C4-2B (cell line): ENCODE measurements at regions not wholly inside any gene's neighbourhood (a gene's known extent, or its start where the extent isn't known, plus 50 kb on each side); places are given as distances from the start of the nearest gene placed in this dataset.

Experiments
- H3K27ac ChIP-seq: fragments of 450-650 bp; 2 replicates; pipeline ENCODE4 v1.5.1; 2017
- CTCF ChIP-seq: fragments of 450-650 bp; conservative IDR thresholded peaks from 2 replicates; pipeline ENCODE4 v1.5.1; 2017; ENCODE audit warnings: mild to moderate bottlenecking
- ZFX ChIP-seq: fragments of 450-650 bp; IDR thresholded peaks from 2 replicates; pipeline ENCODE4 v1.6.1; 2017

- TF ChIP-seq CTCF = no peak
- TF ChIP-seq ZFX = no peak
- no peak overlapping the region for H3K27ac ChIP-seq
Observed at GRCh38 chr10:121099181-121099580, 248.0 kb downstream of the WDR11 start.

GRCh38 chr10:121099592-121099991 is 248.4 kb downstream of the WDR11 start:
- TF ChIP-seq ZFX = no peak
- no peak for TF ChIP-seq CTCF
- no peak overlapping the region for H3K27ac ChIP-seq

DNA sequence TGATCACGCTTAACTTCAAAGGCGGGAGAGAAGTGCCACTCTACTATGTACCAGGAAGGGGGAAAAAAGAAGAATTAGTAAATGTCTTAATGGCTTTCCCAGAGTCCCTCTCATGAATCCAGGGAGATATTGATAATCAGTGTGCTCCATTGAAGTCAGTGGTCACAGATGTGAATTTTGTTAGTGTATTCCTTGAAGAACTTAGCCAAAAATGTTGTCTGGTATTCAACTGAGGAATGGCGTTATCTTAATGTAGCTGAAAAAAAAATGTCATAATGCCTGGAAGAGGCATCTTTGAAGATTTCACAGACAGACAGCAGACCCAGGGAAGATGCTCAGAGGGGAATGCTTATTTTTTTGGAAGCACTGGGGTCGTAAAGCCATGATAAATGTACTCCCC is 250.4 kb downstream of the WDR11 start:
- TF ChIP-seq CTCF = no peak
- TF ChIP-seq ZFX = no peak
- H3K27ac ChIP-seq = no peak overlapping the region

DNA sequence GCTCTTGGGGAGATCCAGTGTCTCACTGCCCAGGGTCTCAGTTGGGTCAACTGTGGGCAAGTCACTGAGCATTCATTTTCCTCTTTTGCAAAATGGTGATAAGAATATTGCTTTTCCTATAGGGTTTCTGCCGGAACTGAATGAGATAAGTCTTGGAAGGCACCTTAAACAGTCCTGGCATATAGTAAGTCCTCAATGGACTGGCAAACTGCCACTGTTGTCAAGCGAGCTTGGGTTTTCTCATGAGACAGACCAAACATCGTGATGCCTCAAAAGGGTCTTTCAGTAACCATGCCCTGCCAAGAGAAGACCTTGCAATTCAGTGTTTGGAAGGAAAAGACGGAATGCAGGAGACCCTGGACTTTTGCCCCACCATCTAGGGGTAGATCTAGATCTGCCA is 251.5 kb downstream of the WDR11 start:
- H3K27ac ChIP-seq = no peak overlapping the region
- TF ChIP-seq CTCF (no peak), ZFX (no peak)

GRCh38 chr10:121104476-121105111 is 253.4 kb downstream of the WDR11 start:
- TF ChIP-seq CTCF = no peak
- no peak for TF ChIP-seq ZFX
- no peak overlapping the region for H3K27ac ChIP-seq

DNA sequence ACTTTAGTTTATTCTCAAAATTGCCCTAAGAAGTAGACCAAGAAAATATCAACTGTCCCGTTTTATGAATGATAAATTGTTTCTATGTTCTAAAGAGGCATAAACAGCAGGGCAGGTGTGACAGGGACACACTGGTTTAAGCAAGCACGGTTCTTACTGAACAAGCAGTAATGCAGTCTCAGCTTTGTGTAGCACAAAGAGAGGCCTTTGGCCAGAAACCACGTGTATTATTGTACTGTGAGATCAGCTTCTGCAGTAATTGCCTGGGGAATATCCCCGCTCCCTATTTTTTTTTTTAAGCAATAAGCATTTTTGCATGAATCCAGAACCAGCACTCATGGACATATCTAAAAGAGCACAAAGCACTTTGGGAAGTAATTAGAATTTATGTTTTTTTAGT is 255.4 kb downstream of the WDR11 start:
- no peak overlapping the region for H3K27ac ChIP-seq
- TF ChIP-seq CTCF (no peak), ZFX (no peak)

DNA sequence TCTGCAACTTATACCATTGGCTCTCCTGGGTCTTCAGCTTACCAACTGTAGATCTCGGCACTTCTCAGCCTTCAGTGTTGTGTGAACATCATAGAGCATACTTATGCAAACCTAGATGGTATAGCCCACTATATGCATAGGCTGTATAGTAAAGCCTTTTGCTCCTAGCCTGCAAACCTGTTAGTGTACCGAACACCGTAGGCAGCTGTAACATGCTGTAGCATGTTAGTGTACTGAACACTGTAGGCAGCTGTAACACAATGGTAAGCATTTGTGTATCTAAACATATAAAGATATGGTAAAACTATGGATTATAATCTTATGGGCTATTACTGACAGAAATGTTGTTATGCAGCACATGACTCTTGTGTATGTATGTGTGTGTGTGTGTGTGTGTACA is 256.9 kb downstream of the WDR11 start:
- no peak for TF ChIP-seq ZFX

DNA sequence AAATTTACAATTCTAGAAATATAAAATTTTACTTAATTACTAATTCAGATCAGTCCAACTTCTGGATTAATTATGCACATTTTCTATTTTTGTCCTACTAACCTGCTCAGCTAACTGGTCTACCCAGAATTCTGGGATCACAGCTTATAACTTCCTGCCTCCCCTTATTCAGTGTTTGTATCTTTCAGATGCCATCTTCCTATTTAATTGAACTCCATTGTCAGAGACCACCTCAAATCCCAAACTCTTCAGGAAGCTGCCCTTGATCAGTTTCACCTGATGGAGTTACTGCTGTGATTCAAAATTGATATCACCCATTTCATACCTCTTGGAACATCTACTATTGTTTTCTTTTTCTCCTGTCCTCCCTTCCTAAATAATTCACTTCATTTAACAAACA is 259.2 kb downstream of the WDR11 start:
- no peak overlapping the region for H3K27ac ChIP-seq
- TF ChIP-seq ZFX (no peak), CTCF (no peak)

More for the DNA sequence above, 256.9 kb downstream of the WDR11 start:
- H3K27ac ChIP-seq = no peak overlapping the region
